Loucy (cell line): ENCODE measurements at regions not wholly inside any gene's neighbourhood (a gene's known extent, or its start where the extent isn't known, plus 50 kb on each side); places are given as distances from the start of the nearest gene placed in this dataset.

Source experiments
- H2AFZ ChIP-seq: fragments of 200-600 bp; sonication (generic); 2 replicates; pipeline ENCODE4 v1.6.0; 2016; ENCODE audit warnings: antibody characterized with exemption, mild to moderate bottlenecking, low read length, moderate library complexity
- H3F3A ChIP-seq: fragments of 200-600 bp; 2 replicates; pipeline ENCODE4 v1.6.0; 2016; ENCODE audit warnings: antibody characterized with exemption, low read depth, mild to moderate bottlenecking
- H3K27me3 ChIP-seq: fragments of 200-600 bp; sonication (generic); 2 replicates; pipeline ENCODE4 v1.6.1; 2014; ENCODE audit warnings: low read length, mild to moderate bottlenecking; ENCODE audit not compliant: insufficient read depth, poor library complexity, severe bottlenecking
- H3K36me3 ChIP-seq: fragments of 200-600 bp; sonication (generic); 2 replicates; pipeline ENCODE4 v1.6.1; 2016; ENCODE audit warnings: low read length; ENCODE audit not compliant: insufficient read depth
- H3K4me1 ChIP-seq: fragments of 200-600 bp; sonication (generic); 2 replicates; pipeline ENCODE4 v1.5.1; 2014; ENCODE audit warnings: low read length, mild to moderate bottlenecking; ENCODE audit not compliant: insufficient read depth, poor library complexity, severe bottlenecking
- H3K4me2 ChIP-seq: fragments of 200-600 bp; sonication (generic); 2 replicates; pipeline ENCODE4 v1.6.0; 2014; ENCODE audit warnings: antibody characterized with exemption, low read length, low read depth, mild to moderate bottlenecking; ENCODE audit not compliant: poor library complexity, severe bottlenecking
- H3K4me3 ChIP-seq: fragments of 200-600 bp; sonication (generic); 2 replicates; pipeline ENCODE4 v1.5.1; 2014; ENCODE audit warnings: low read length, mild to moderate bottlenecking, mixed read lengths; ENCODE audit not compliant: poor library complexity, severe bottlenecking
- H3K79me2 ChIP-seq: fragments of 200-600 bp; sonication (generic); 2 replicates; pipeline ENCODE4 v1.6.1; 2014; ENCODE audit warnings: low read length; ENCODE audit not compliant: insufficient read depth
- H3K9ac ChIP-seq: fragments of 200-600 bp; sonication (generic); 2 replicates; pipeline ENCODE4 v1.6.0; 2014; ENCODE audit warnings: mild to moderate bottlenecking, low read depth, low read length, moderate library complexity; ENCODE audit not compliant: poor library complexity, severe bottlenecking
- H3K9me2 ChIP-seq: fragments of 200-600 bp; sonication (generic); replicated peaks from 2 replicates; pipeline ENCODE4 v1.6.1; 2016; ENCODE audit warnings: low read depth, low read length, mixed read lengths
- H3K9me3 ChIP-seq: fragments of 200-600 bp; sonication (generic); 2 replicates; pipeline ENCODE4 v1.6.1; 2014; ENCODE audit warnings: mild to moderate bottlenecking, antibody characterized with exemption, low read length, low read depth; ENCODE audit not compliant: insufficient read depth
- H4K20me1 ChIP-seq: fragments of 200-600 bp; sonication (generic); 2 replicates; pipeline ENCODE4 v1.6.0; 2014; ENCODE audit warnings: antibody characterized with exemption, low read length, mild to moderate bottlenecking; ENCODE audit not compliant: insufficient read depth, poor library complexity, severe bottlenecking
- CTCF ChIP-seq: fragments of 200-600 bp; sonication (generic); conservative IDR thresholded peaks from 2 replicates; pipeline ENCODE4 v1.5.1; 2014; ENCODE audit warnings: mild to moderate bottlenecking, antibody characterized with exemption, low read length
- EZH2phosphoT487 ChIP-seq: fragments of 200-600 bp; IDR thresholded peaks from 2 replicates; pipeline ENCODE4 v1.6.1; 2018; ENCODE audit warnings: antibody characterized with exemption, mild to moderate bottlenecking, moderate library complexity, borderline replicate concordance

DNA sequence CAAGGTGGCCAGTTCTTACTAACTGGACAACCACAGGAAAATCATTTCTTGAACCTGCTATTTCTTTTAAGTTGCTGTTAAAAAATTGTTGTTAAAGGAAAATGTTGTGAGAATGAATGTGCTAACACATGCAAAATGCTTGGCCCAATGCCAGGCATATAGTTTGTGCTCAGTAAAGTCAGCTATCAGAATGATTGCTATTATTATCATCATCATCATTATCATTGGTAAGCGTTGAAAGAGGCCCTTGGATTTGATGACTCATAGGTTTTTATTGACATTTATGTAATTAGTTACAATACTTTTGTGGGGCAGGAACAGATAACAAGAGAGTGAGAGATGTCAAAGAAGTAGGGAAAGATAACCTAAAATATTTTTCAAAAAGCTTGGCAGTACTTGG lies 394.2 kb upstream of the ZEB2 start:
- Histone ChIP-seq H3K9ac (no peak overlapping the region), H3K27me3 (no peaks in the 10 kb centered on the region), H3K36me3 (no peaks in the 10 kb centered on the region), H3K4me3 (no peak overlapping the region), H2AFZ (no peak overlapping the region), H3K9me3 (no peaks in the 10 kb centered on the region), H3K4me1 (peaks cover 6% of the 10 kb centered on the region), H3F3A (no peaks in the 10 kb centered on the region), H3K9me2 (no peaks in the 10 kb centered on the region), H4K20me1 (no peaks in the 10 kb centered on the region), H3K4me2 (no peak overlapping the region), H3K79me2 (no peaks in the 10 kb centered on the region)
- no peak for TF ChIP-seq EZH2phosphoT487
- TF ChIP-seq CTCF, result no peak

DNA sequence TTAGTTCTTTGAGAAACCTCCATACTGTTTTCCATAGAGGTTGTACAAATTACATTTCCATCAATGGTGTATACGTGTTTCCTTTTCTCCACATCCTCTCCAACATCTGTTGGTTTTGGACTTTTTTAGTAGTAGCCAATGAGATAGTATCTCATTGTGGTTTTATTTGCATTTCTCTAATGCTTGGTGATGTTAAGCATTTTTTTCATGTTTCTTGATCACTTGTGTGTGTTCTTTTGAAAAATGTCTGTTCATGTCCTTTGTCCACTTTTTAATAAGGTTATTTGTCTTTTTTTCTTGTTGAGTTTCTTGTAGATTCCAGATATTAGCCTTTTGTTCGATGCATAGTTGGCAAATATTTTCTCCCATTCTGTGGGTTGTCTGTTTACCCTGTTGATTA lies 392.3 kb upstream of the ZEB2 start:
- no peak for TF ChIP-seq CTCF
- no peak for TF ChIP-seq EZH2phosphoT487
- no peak overlapping the region for H2AFZ ChIP-seq
- H3K79me2 ChIP-seq, result no peaks in the 10 kb centered on the region
- H4K20me1 ChIP-seq, result no peaks in the 10 kb centered on the region
- H3F3A ChIP-seq, result no peaks in the 10 kb centered on the region
- no peak overlapping the region for H3K4me3 ChIP-seq
- no peak overlapping the region for H3K9ac ChIP-seq
- no peak overlapping the region for H3K4me2 ChIP-seq
- no peaks in the 10 kb centered on the region for H3K9me2 ChIP-seq
- no peaks in the 10 kb centered on the region for H3K36me3 ChIP-seq
- no peaks in the 10 kb centered on the region for H3K27me3 ChIP-seq
- H3K9me3 ChIP-seq, result no peaks in the 10 kb centered on the region
- H3K4me1 ChIP-seq, result peaks cover 6% of the 10 kb centered on the region

DNA sequence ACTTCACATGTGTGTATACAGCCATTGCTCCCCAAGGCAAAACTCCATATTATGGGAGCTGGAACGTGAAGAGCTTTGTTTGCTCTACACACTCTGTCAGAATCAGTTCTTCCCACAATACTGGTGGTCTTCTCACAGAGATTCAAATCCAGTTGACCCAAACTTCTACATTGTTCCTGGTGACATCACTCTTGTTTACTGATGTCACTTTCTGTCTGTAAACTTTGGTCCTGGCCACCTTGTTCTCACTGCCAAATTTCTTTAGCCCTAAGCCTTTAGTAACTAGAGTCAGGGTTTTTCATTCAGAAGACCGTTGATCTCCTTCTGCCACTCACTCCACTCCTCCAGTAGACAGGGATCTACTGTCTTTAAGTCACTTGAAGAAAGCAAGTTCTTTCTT lies 386.0 kb upstream of the ZEB2 start:
- Histone ChIP-seq H2AFZ (no peak overlapping the region), H3K4me3 (no peak overlapping the region), H3K27me3 (no peaks in the 10 kb centered on the region), H3K4me2 (no peak overlapping the region), H3K79me2 (no peaks in the 10 kb centered on the region), H3K36me3 (no peaks in the 10 kb centered on the region), H3K9me2 (no peaks in the 10 kb centered on the region), H4K20me1 (no peaks in the 10 kb centered on the region), H3F3A (no peaks in the 10 kb centered on the region), H3K9me3 (no peaks in the 10 kb centered on the region), H3K9ac (no peak overlapping the region), H3K4me1 (no peaks in the 10 kb centered on the region)
- no peak for TF ChIP-seq CTCF
- no peak for TF ChIP-seq EZH2phosphoT487
